Fibroblast of skin of back (primary cell): ENCODE measurements at regions not wholly inside any gene's neighbourhood (a gene's known extent, or its start where the extent isn't known, plus 50 kb on each side); places are given as distances from the start of the nearest gene placed in this dataset.

ENCODE experiments used
- DNase-seq: peaks from one replicate; pipeline ENCODE4 v3.0.0-alpha.2; 2013

DNA sequence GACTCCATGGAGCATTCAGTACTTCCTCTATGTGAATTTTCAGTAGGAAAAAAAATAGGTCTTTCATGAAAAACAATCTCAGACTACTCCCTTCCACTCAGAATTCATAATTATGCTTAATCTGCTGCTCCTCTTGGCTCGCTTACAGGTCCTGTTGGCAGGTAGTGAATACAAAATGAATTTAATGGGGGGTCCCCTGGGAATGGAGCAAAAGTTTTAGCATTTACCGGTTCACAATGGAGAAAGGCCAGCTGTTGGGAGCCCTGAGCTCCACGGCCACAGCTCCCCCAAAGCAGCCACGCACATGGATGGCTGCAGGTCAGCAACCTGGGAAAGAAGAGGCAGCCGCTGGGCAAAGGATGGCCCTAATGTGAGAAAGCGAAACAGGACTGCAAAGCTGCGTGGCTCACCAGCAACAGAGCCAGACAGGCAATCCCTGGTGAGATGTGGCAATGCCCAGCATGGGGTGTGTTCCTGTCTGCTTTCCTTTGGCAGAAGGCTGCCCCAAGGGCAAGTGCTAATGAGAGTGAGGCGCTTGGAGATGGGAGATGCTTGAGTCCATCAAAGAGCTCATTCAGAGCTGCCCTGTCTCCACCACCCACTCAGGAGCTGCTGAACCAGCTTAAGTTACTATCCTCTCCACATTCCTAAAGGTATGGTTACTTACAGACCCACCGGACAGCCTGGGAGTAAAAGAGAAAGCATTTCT lies 447.4 kb downstream of the EPHA4 start:
- no peak for DNase-seq

- DNase-seq: no peak
These were observed 446.4 kb downstream of the EPHA4 start for GRCh38 chr2:221125691-221126090.

- DNase-seq: no peak
These were observed 442.4 kb downstream of the EPHA4 start for GRCh38 chr2:221129657-221130056.

GRCh38 chr2:221130431-221130830 lies 441.7 kb downstream of the EPHA4 start:
- DNase-seq: no peak

DNA sequence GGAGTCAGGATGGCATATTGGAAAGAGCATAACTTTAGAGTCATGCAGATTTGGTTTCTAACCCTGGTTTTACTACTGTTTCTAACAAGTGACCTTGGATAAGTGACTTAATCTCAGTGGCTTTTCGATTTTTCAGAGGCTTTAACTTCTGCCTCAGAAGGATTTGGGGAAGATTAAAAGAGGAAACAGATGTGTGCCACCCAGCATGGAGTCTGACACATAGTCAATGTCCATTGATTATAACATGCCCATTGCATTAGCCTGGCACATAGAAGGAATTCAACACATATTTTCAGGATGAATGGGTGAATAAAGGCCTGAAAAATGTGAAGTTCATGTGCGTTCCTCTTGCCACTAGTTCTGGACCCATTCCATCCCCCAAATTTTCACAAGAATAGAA lies 438.2 kb downstream of the EPHA4 start:
- DNase-seq: peak; percentile 36

GRCh38 chr2:221134718-221135117 lies 437.4 kb downstream of the EPHA4 start:
- no peak for DNase-seq

DNA sequence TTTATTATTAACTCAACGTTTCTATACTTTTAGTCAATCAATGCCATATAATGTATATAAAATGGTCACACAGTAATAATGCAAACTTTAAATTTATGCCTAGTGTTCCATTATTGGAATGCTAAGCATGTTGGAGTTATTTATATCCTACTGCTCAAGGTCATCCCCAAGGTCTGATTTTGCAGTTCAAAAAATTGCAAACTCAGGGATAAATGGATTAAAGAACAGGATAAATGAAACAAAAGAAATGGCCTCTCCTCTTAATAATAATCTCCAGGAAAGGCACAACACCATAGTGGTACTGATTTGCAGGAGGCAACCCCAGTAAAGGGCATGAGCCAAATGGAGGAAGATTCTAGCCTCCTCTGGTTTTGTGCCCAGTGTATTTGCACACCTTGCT lies 436.4 kb downstream of the EPHA4 start:
- DNase-seq: no peak

GRCh38 chr2:221137385-221137784 lies 434.7 kb downstream of the EPHA4 start:
- no peak for DNase-seq

- no peak for DNase-seq
These were observed 429.8 kb downstream of the EPHA4 start for GRCh38 chr2:221142341-221142740.

DNA sequence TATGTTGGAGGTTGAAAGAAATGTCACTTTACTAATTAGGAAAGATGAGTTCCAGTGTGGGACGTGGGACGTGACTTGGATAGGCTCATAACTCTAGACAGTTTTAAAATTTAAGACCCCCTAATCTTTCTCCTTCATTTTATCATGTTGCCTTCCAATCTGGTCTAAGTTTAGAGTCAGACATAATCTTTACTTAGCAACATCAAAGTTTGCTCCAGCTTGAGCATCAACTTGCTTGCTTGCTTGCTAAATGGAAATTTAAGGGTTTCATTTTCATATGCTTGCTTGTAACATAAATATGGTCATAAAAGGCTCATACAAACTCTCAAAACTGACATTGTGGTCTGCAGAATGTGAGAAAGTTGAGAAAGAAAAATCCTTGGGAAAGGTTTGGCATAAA lies 428.9 kb downstream of the EPHA4 start:
- no peak for DNase-seq

DNA sequence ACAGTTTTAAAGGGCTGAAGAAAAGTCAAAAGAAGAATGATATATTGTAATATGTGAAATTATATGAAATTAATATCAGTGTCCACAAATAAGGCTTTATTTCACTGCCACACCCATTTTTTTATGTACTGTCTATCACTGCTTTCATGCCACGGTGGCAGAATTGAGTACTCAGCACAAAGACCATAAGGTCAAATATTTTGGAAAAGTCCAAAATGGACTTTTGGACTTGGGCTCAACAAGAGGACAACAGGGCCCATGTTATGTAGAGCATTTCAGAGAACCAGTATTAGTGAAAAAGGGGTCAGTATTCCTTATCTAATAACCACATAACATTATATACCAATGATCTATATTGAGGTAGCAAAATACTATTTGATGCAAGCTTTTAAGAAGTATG lies 427.2 kb downstream of the EPHA4 start:
- no peak for DNase-seq

DNA sequence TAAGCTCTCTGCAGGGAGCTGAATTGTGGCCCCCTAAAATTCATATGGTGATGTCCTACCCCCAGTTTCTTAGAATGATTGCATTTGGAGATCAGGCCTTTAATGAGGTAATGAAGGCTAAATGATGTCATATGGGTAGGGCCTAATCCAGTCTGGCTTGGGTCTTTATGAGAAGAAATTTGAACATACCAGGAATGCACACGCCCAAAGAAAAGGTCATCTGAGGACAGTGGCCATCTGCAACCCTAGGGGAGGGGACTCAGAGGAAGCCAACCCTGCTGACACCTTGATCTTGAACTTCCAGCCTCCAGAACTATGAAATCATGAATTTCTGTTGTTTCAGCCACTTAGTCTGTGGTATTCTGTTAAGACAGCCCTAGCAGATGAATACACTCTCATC lies 426.7 kb downstream of the EPHA4 start:
- no peak for DNase-seq

- no peak for DNase-seq
These were observed 418.9 kb downstream of the EPHA4 start for GRCh38 chr2:221153226-221153625.

GRCh38 chr2:221154176-221154575 lies 417.9 kb downstream of the EPHA4 start:
- DNase-seq: no peak

- DNase-seq: no peak
These were observed 415.9 kb downstream of the EPHA4 start for GRCh38 chr2:221156062-221156734.

GRCh38 chr2:221161186-221161585 lies 410.9 kb downstream of the EPHA4 start:
- DNase-seq: no peak

GRCh38 chr2:221166292-221166691 lies 405.8 kb downstream of the EPHA4 start:
- DNase-seq: no peak

- no peak for DNase-seq
These were observed 404.5 kb downstream of the EPHA4 start for GRCh38 chr2:221167561-221167960.

DNA sequence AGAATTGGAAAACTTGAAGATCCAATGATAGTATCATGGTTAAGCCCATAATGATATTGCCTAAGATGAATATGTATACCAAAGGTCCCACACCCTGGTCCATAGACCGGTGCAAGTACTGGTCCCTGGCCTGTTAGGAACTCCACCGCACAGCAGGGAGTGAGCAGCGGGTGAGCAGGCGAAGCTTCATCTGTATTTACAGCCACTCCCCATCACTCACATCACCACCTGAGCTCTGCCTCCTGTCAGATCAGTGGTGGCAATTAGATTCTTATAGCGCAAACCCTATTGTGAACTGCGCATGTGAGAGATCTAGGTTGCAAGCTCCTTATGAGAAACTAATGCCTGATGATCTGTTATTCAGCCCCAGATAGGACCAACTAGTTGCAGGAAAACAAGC lies 402.4 kb downstream of the EPHA4 start:
- DNase-seq: no peak

GRCh38 chr2:221170548-221170947 lies 401.6 kb downstream of the EPHA4 start:
- DNase-seq: no peak

- DNase-seq: no peak
These were observed 395.4 kb downstream of the EPHA4 start for GRCh38 chr2:221176667-221177066.

- DNase-seq: no peak
These were observed 394.0 kb downstream of the EPHA4 start for GRCh38 chr2:221178139-221178538.

DNA sequence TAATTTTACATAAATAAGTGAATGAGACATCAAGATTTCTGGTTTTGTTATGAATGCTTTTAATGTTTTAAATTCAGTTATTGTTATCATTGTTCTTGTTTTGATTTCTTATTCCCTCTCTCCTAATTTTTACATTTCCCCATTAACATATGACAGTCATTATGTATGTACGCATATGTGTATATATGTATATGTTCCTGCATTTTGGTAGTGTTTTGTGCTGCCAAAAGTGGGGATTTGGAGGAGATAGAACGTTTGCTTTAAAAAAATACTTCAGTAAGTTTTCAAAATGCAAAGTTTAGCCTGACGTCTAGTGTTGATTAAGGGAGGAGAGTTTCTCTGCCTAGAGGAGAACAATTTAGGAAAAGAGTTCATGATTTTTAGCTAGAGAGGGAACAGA lies 385.2 kb downstream of the EPHA4 start:
- DNase-seq: no peak

- DNase-seq: no peak
These were observed 382.6 kb downstream of the EPHA4 start for GRCh38 chr2:221189431-221190067.
